Activated CD4-positive, alpha-beta T cell treated with anti-CD3 and anti-CD28 coated beads, Interleukin-2, amount 50 U/mL, for 4 hours (primary cell): ENCODE measurements at regions not wholly inside any gene's neighbourhood (a gene's known extent, or its start where the extent isn't known, plus 50 kb on each side); places are given as distances from the start of the nearest gene placed in this dataset.

Experiments
- DNase-seq, 2 experiments: peaks; one replicate each; pipeline ENCODE4 v3.0.0-alpha.2; 2020

- no peak for DNase-seq
Observed at GRCh38 chr4:18294021-18294420, 272.5 kb upstream of the LCORL start.

GRCh38 chr4:18292411-18292810, 270.9 kb upstream of the LCORL start:
- no peak for DNase-seq

GRCh38 chr4:18291981-18292380, 270.4 kb upstream of the LCORL start:
- no peak for DNase-seq

GRCh38 chr4:18291256-18291655, 269.7 kb upstream of the LCORL start:
- no peak for DNase-seq

GRCh38 chr4:18285357-18285756, 263.8 kb upstream of the LCORL start:
- no peak for DNase-seq

GRCh38 chr4:18278244-18278643, 256.7 kb upstream of the LCORL start:
- no peak for DNase-seq

GRCh38 chr4:18262832-18263231, 241.3 kb upstream of the LCORL start:
- no peak for DNase-seq

- no peak for DNase-seq
Observed at GRCh38 chr4:18252052-18252451, 230.5 kb upstream of the LCORL start.

- DNase-seq, result no peak
Observed at GRCh38 chr4:18250564-18250963, 229.0 kb upstream of the LCORL start.

- no peak for DNase-seq
Observed at GRCh38 chr4:18248611-18249010, 227.1 kb upstream of the LCORL start.

GRCh38 chr4:18247189-18247588, 225.6 kb upstream of the LCORL start:
- DNase-seq, result no peak

GRCh38 chr4:18242919-18243693, 221.6 kb upstream of the LCORL start:
- no peak for DNase-seq

GRCh38 chr4:18241727-18242126, 220.2 kb upstream of the LCORL start:
- DNase-seq, result no peak

GRCh38 chr4:18234108-18234507, 212.6 kb upstream of the LCORL start:
- DNase-seq, result no peak

GRCh38 chr4:18231726-18232125, 210.2 kb upstream of the LCORL start:
- no peak for DNase-seq

GRCh38 chr4:18227880-18228279, 206.3 kb upstream of the LCORL start:
- DNase-seq, result no peak

- no peak for DNase-seq
Observed at GRCh38 chr4:18214411-18215055, 193.0 kb upstream of the LCORL start.

GRCh38 chr4:18213576-18214198, 192.1 kb upstream of the LCORL start:
- DNase-seq, result no peak

GRCh38 chr4:18209448-18209847, 187.9 kb upstream of the LCORL start:
- no peak for DNase-seq

- DNase-seq, result no peak
Observed at GRCh38 chr4:18203966-18204365, 182.4 kb upstream of the LCORL start.

- DNase-seq, result no peak
Observed at GRCh38 chr4:18202486-18202885, 180.9 kb upstream of the LCORL start.

- no peak for DNase-seq
Observed at GRCh38 chr4:18201885-18202284, 180.3 kb upstream of the LCORL start.

- DNase-seq, result no peak
Observed at GRCh38 chr4:18198653-18199052, 177.1 kb upstream of the LCORL start.

- DNase-seq, result no peak
Observed at GRCh38 chr4:18197467-18197866, 175.9 kb upstream of the LCORL start.
